Caco-2 (cell line): ENCODE measurements at regions not wholly inside any gene's neighbourhood (a gene's known extent, or its start where the extent isn't known, plus 50 kb on each side); places are given as distances from the start of the nearest gene placed in this dataset.

Source experiments
- BruUV-seq: library from RNA; stranded (reverse); fragments of 400-500 nt; replicated peaks from 2 replicates; lab custom pipeline; 2021; lab: Mats Ljungman, UMichigan
- CTCF ChIA-PET: fragments of 300-600 bp; sonication (Branson Sonifier 250); formaldehyde crosslinking; loops from one replicate; lab custom pipeline; 2022; ENCODE audit warnings: antibody characterized with exemption; lab: Charles Lee
- POLR2A ChIA-PET: fragments of 300-600 bp; sonication (Branson Sonifier 250); formaldehyde crosslinking; loops from one replicate; lab custom pipeline; 2022; ENCODE audit warnings: antibody characterized with exemption; lab: Charles Lee
- DNase-seq, 2 experiments: peaks; one replicate each; pipeline versions ENCODE4 v3.0.0 to v3.0.0-alpha.2; 2020 to 2022
- H3K27me3 ChIP-seq: replicated peaks from 2 replicates; pipeline ENCODE4 v1.6.0; 2011; ENCODE audit warnings: low read length; ENCODE audit not compliant: control insufficient read depth, insufficient read depth
- H3K36me3 ChIP-seq: 2 replicates; pipeline ENCODE4 v1.5.1; 2011; ENCODE audit warnings: low read length; ENCODE audit not compliant: control insufficient read depth, insufficient read depth
- H3K4me1 ChIP-seq: fragments of 250-450 bp; sonication (Bioruptor Pico); 2 replicates; pipeline ENCODE4 v1.5.1; 2020; ENCODE audit warnings: mild to moderate bottlenecking
- H3K4me3 ChIP-seq: 2 replicates; pipeline ENCODE4 v1.5.1; 2011; ENCODE audit warnings: low read depth, mild to moderate bottlenecking, control low read depth, low read length
- H3K9me3 ChIP-seq: fragments of 250-450 bp; sonication (Bioruptor Pico); 2 replicates; pipeline ENCODE4 v1.5.1; 2020; ENCODE audit warnings: mild to moderate bottlenecking, moderate library complexity
- H3K27ac Mint-ChIP-seq: one replicate; pipeline ENCODE4 v1.8.0; 2022; ENCODE audit warnings: mixed read lengths; ENCODE audit not compliant: unreplicated experiment
- H3K27me3 Mint-ChIP-seq: one replicate; pipeline ENCODE4 v1.8.0; 2022; ENCODE audit warnings: mixed read lengths; ENCODE audit not compliant: insufficient read depth, unreplicated experiment
- H3K36me3 Mint-ChIP-seq: one replicate; pipeline ENCODE4 v1.8.0; 2022; ENCODE audit warnings: mild to moderate bottlenecking, mixed read lengths; ENCODE audit not compliant: insufficient read depth, unreplicated experiment
- H3K4me1 Mint-ChIP-seq: one replicate; pipeline ENCODE4 v1.8.0; 2022; ENCODE audit warnings: low read depth, mixed read lengths; ENCODE audit not compliant: unreplicated experiment
- H3K4me3 Mint-ChIP-seq: one replicate; pipeline ENCODE4 v1.8.0; 2022; ENCODE audit warnings: mild to moderate bottlenecking, moderate library complexity, mixed read lengths; ENCODE audit not compliant: unreplicated experiment
- H3K9me3 Mint-ChIP-seq: one replicate; pipeline ENCODE4 v1.8.0; 2022; ENCODE audit warnings: mixed read lengths; ENCODE audit not compliant: unreplicated experiment
- intact Hi-C: fragments of 100-400 bp; cut with micrococcal nuclease; formaldehyde crosslinking; loops from one replicate; pipeline ENCODE4 v1.10.0; 2022; ENCODE audit not compliant: unreplicated experiment
- TF ChIP-seq, protein P1 (sequence below), 2 experiments: fragments of 200-600 bp in 1 of 2; IDR thresholded peaks; 1 replicate in 1 of 2; 2 replicates in 1 of 2; pipeline versions ENCODE4 v1.5.1 to v1.8.0; 2011 to 2022; ENCODE audit warnings: antibody characterized with exemption in 1 of 2, control low read depth in 1 of 2, inconsistent platforms in 1 of 2, low read depth in 1 of 2, low read length in 1 of 2, mild to moderate bottlenecking in 1 of 2, moderate library complexity in 1 of 2; ENCODE audit not compliant: insufficient read depth in 1 of 2, severe bottlenecking in 1 of 2, unreplicated experiment in 1 of 2

DNA sequence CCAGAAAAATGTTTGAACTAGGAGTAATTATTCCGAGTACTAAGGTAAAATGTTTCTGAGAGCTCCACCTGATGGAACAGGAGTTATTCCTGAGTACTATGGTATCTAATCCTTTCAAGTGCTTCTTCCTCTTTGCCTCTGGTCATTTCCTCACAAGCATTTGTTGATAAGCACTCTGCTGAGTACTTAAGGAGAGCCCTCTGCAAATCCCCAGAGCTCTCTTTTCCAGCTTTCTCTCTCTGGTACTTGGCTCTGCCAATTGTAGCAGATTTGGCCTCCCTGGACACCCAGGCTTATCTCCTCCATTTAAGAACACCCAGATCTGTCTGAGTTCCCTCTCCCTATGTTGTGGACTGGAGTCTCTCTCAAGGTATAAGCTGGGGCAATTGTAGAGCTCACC is 457.0 kb downstream of the MN1 start:
- CTCF ChIA-PET = no interaction called here
- TF ChIP-seq, protein P1, sequence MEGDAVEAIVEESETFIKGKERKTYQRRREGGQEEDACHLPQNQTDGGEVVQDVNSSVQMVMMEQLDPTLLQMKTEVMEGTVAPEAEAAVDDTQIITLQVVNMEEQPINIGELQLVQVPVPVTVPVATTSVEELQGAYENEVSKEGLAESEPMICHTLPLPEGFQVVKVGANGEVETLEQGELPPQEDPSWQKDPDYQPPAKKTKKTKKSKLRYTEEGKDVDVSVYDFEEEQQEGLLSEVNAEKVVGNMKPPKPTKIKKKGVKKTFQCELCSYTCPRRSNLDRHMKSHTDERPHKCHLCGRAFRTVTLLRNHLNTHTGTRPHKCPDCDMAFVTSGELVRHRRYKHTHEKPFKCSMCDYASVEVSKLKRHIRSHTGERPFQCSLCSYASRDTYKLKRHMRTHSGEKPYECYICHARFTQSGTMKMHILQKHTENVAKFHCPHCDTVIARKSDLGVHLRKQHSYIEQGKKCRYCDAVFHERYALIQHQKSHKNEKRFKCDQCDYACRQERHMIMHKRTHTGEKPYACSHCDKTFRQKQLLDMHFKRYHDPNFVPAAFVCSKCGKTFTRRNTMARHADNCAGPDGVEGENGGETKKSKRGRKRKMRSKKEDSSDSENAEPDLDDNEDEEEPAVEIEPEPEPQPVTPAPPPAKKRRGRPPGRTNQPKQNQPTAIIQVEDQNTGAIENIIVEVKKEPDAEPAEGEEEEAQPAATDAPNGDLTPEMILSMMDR (IDR thresholded peaks at IDR 0.05; ENCODE audit: insufficient read depth in 1 of 2, low read depth in 1 of 2, low read length in 1 of 2, severe bottlenecking in 1 of 2, unreplicated experiment in 1 of 2) = no peak
- H3K9me3 Mint-ChIP-seq = peaks cover 19% of the 10 kb centered on the region

DNA sequence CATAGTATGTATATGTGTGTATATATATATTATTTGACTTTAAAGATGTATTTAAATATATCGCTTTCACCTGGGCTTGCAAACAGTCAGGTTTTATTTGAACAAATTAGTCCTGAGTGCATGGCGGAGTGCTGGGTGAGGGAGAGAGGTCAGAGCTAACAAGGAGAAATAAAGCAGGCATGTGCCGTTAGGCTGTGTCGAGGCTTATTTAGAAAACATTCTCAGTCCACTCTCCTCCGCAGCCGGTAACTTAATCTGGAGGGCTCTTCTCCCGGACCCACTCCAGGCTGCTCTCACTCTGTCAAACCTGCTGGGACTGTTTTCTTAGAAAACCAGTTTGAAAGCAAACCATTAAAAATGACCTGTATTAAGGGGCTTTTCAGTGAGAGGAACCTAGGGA is 455.9 kb downstream of the MN1 start:
- Mint-ChIP-seq H3K4me1 (no peaks in the 10 kb centered on the region), H3K27me3 (peaks cover 4% of the 10 kb centered on the region), H3K27ac (no peak overlapping the region), H3K36me3 (no peaks in the 10 kb centered on the region), H3K4me3 (no peak overlapping the region), H3K9me3 (peaks cover 19% of the 10 kb centered on the region)
- no peak for DNase-seq
- Histone ChIP-seq H3K27me3 (no peaks in the 10 kb centered on the region), H3K36me3 (no peaks in the 10 kb centered on the region), H3K4me1 (no peaks in the 10 kb centered on the region), H3K9me3 (peaks cover 14% of the 10 kb centered on the region), H3K4me3 (no peak overlapping the region)
- CTCF ChIA-PET = no interaction called here
- TF ChIP-seq, protein P1 (IDR thresholded peaks at IDR 0.05; ENCODE audit: insufficient read depth in 1 of 2, low read depth in 1 of 2, low read length in 1 of 2, severe bottlenecking in 1 of 2, unreplicated experiment in 1 of 2) = no peak
- BruUV-seq = no TSS peak
- POLR2A ChIA-PET = no interaction called here
- intact Hi-C loops = no loop called here

More for the DNA sequence above, 457.0 kb downstream of the MN1 start:
- H3K27me3 Mint-ChIP-seq = peaks cover 4% of the 10 kb centered on the region
- H3K4me3 Mint-ChIP-seq = no peak overlapping the region
- Histone ChIP-seq H3K27me3 (no peaks in the 10 kb centered on the region), H3K4me1 (no peaks in the 10 kb centered on the region), H3K4me3 (no peak overlapping the region), H3K9me3 (peaks cover 9% of the 10 kb centered on the region; the same call in 1 of the 2 replicates), H3K36me3 (no peaks in the 10 kb centered on the region)
- DNase-seq = no peak
- no TSS peak for BruUV-seq
- no peaks in the 10 kb centered on the region for H3K4me1 Mint-ChIP-seq
- intact Hi-C loops = no loop called here
- no peak overlapping the region for H3K27ac Mint-ChIP-seq
- H3K36me3 Mint-ChIP-seq = no peaks in the 10 kb centered on the region
- POLR2A ChIA-PET = no interaction called here

DNA sequence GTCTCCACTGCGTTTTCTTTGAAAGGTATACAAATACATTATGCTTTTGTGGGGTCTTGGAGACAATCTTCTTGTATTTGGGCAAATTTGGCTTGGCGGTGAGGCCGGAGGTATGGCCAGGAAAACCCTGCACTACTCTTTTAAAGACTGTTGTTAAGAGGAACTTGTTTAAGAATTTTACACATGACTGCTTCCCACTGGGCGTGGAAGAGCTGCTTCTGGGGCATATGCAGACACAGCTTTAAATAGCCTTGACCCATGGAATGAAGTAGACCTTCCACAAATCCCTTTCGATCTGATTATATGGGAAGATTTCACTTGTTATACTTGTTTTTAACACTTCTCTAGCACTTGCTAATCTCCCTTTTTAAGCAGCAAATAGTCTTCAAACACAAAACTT is 453.6 kb downstream of the MN1 start:
- H3K36me3 ChIP-seq = no peaks in the 10 kb centered on the region
- H3K4me3 Mint-ChIP-seq = no peak overlapping the region
- ChIA-PET CTCF (no interaction called here), POLR2A (no interaction called here)
- H3K4me3 ChIP-seq = no peak overlapping the region
- intact Hi-C loops = no loop called here
- H3K4me1 ChIP-seq = no peaks in the 10 kb centered on the region
- no peaks in the 10 kb centered on the region for H3K27me3 ChIP-seq
- H3K27me3 Mint-ChIP-seq = peaks cover 9% of the 10 kb centered on the region
- no peaks in the 10 kb centered on the region for H3K36me3 Mint-ChIP-seq
- H3K9me3 ChIP-seq = peaks cover 5% of the 10 kb centered on the region; the same call in 1 of the 2 replicates
- no peak overlapping the region for H3K27ac Mint-ChIP-seq
- TF ChIP-seq, protein P1 (IDR thresholded peaks at IDR 0.05; ENCODE audit: insufficient read depth in 1 of 2, low read depth in 1 of 2, low read length in 1 of 2, severe bottlenecking in 1 of 2, unreplicated experiment in 1 of 2) = no peak
- H3K9me3 Mint-ChIP-seq = peaks cover 15% of the 10 kb centered on the region
- no peaks in the 10 kb centered on the region for H3K4me1 Mint-ChIP-seq
- no TSS peak for BruUV-seq
- no peak for DNase-seq
